ENCODE measurements at regions not wholly inside any gene's neighbourhood (a gene's known extent, or its start where the extent isn't known, plus 50 kb on each side); places are given as distances from the start of the nearest gene placed in this dataset.

- no peak for TF ChIP-seq ZNF830 (tag by site-specific recombination; IDR thresholded peaks at IDR 0.05; ENCODE audit: low read depth)
- TF ChIP-seq ZNF580 (tag by site-specific recombination; IDR thresholded peaks at IDR 0.05): peak; percentile 64; the same call in 1 of the 2 replicates
- TF ChIP-seq ZNF146 (tag by site-specific recombination; IDR thresholded peaks at IDR 0.05): peak; percentile 97
- H3K9me3 ChIP-seq (ENCODE audit: control insufficient read depth, insufficient read depth, low read depth, low read length): no peaks in the 10 kb centered on the region
- ChIA-PET CTCF (no interaction called here), POLR2A (no interaction called here)
- no peak overlapping the region for H3K27ac ChIP-seq (ENCODE audit: extremely low read depth, low read depth, low read length)
- no peaks in the 10 kb centered on the region for H3K4me1 ChIP-seq (ENCODE audit: control insufficient read depth, insufficient read depth, low read length)
- H3K36me3 ChIP-seq (ENCODE audit: control insufficient read depth in 2 of 2, insufficient read depth in 1 of 2, low read length in 2 of 2): no peaks in the 10 kb centered on the region
- no peak overlapping the region for H3K4me3 ChIP-seq (ENCODE audit: low read depth, low read length)
Observed at GRCh38 chr10:6319119-6319518, 116.4 kb downstream of the PFKFB3 start.

GRCh38 chr10:6320320-6321010 lies 117.7 kb downstream of the PFKFB3 start:
- Histone ChIP-seq H3K4me1 (ENCODE audit: control insufficient read depth, insufficient read depth, low read length) (no peaks in the 10 kb centered on the region), H3K36me3 (ENCODE audit: control insufficient read depth in 2 of 2, insufficient read depth in 1 of 2, low read length in 2 of 2) (no peaks in the 10 kb centered on the region), H3K9me3 (ENCODE audit: control insufficient read depth, insufficient read depth, low read depth, low read length) (no peaks in the 10 kb centered on the region), H3K27ac (ENCODE audit: extremely low read depth, low read depth, low read length) (no peak overlapping the region), H3K4me3 (ENCODE audit: low read depth, low read length) (no peak overlapping the region)
- ChIA-PET CTCF (interaction anchor here (1.0 kb wide), 1 partner anchor 21 kb away, joined by 3 read pairs; no protein-coding TSS in a partner anchor), POLR2A (interaction anchor here (1.0 kb wide), 1 partner anchor 118 kb away, joined by 3 read pairs; the partner anchor contains the start of gene PFKFB3)
- TF ChIP-seq ZBTB17 (tag by site-specific recombination; IDR thresholded peaks at IDR 0.05) (no peak), ZNF514 (tag by site-specific recombination; IDR thresholded peaks at IDR 0.05) (no peak), ZFP37 (tag by site-specific recombination; IDR thresholded peaks at IDR 0.05) (no peak), ZBTB21 (tag by site-specific recombination; IDR thresholded peaks at IDR 0.05) (no peak), ZBTB8A (tag by site-specific recombination; IDR thresholded peaks at IDR 0.05) (no peak), ZNF292 (tag by site-specific recombination; IDR thresholded peaks at IDR 0.05; ENCODE audit: borderline replicate concordance, low read depth) (no peak), ZNF214 (tag by site-specific recombination; IDR thresholded peaks at IDR 0.05; ENCODE audit: borderline replicate concordance) (no peak), ZNF398 (tag by site-specific recombination; IDR thresholded peaks at IDR 0.05) (no peak), ZNF610 (tag by site-specific recombination; IDR thresholded peaks at IDR 0.05; ENCODE audit: borderline replicate concordance) (no peak), ZNF146 (tag by site-specific recombination; IDR thresholded peaks at IDR 0.05) (no peak), YY1 (tag by site-specific recombination; IDR thresholded peaks at IDR 0.05) (no peak)

- H3K36me3 ChIP-seq (ENCODE audit: control insufficient read depth in 2 of 2, insufficient read depth in 1 of 2, low read length in 2 of 2): no peaks in the 10 kb centered on the region
- POLR2A ChIA-PET: no interaction called here
- H3K4me1 ChIP-seq (ENCODE audit: control insufficient read depth, insufficient read depth, low read length): no peaks in the 10 kb centered on the region
- H3K9me3 ChIP-seq (ENCODE audit: control insufficient read depth, insufficient read depth, low read depth, low read length): no peaks in the 10 kb centered on the region
- CTCF ChIA-PET: no interaction called here
- no peak overlapping the region for H3K27ac ChIP-seq (ENCODE audit: extremely low read depth, low read depth, low read length)
- no peak overlapping the region for H3K4me3 ChIP-seq (ENCODE audit: low read depth, low read length)
- TF ChIP-seq PRDM10 (tag by site-specific recombination; IDR thresholded peaks at IDR 0.05) (no peak), ZEB2 (tag by site-specific recombination; IDR thresholded peaks at IDR 0.05) (no peak), ZNF623 (tag by site-specific recombination; IDR thresholded peaks at IDR 0.05) (no peak), ZNF366 (tag by site-specific recombination; conservative IDR thresholded peaks at IDR 0.05) (no peak), OVOL3 (tag by site-specific recombination; IDR thresholded peaks at IDR 0.05) (no peak), ZNF362 (tag by site-specific recombination; IDR thresholded peaks at IDR 0.05) (no peak), ZNF704 (tag by site-specific recombination; IDR thresholded peaks at IDR 0.05) (no peak), ZNF266 (tag by site-specific recombination; IDR thresholded peaks at IDR 0.05; ENCODE audit: low read depth) (no peak), OSR2 (tag by site-specific recombination; IDR thresholded peaks at IDR 0.05) (no peak), ZNF324 (tag by site-specific recombination; IDR thresholded peaks at IDR 0.05) (no peak), ZNF335 (tag by site-specific recombination; conservative IDR thresholded peaks at IDR 0.05) (no peak), ZBTB17 (tag by site-specific recombination; IDR thresholded peaks at IDR 0.05) (no peak)
Observed at GRCh38 chr10:6321880-6322279, 119.1 kb downstream of the PFKFB3 start.

All from HEK293 (cell line).